Ovary (tissue), 7 donors: ENCODE measurements at regions not wholly inside any gene's neighbourhood (a gene's known extent, or its start where the extent isn't known, plus 50 kb on each side); places are given as distances from the start of the nearest gene placed in this dataset.

Experiments
- DNase-seq, 5 donors: peaks; one replicate each; pipeline ENCODE4 v3.0.0-alpha.2; 2019 to 2020
- H3K27ac ChIP-seq, 2 donors: fragments of 200-600 bp; one replicate each; pipeline versions ENCODE4 v1.5.1 to v1.8.0; 2019 to 2022
- H3K27me3 ChIP-seq: fragments of 200-600 bp; one replicate; pipeline ENCODE4 v1.8.0; 2022
- H3K36me3 ChIP-seq: fragments of 200-600 bp; sonication (generic); one replicate; pipeline ENCODE4 v1.5.1; 2019
- H3K4me1 ChIP-seq: one replicate; pipeline ENCODE4 v1.8.1; 2013; ENCODE audit warnings: mild to moderate bottlenecking, moderate library complexity; ENCODE audit not compliant: insufficient read depth
- H3K4me3 ChIP-seq: fragments of 200-600 bp; sonication (generic); one replicate; pipeline ENCODE4 v1.5.1; 2017
- H3K9me3 ChIP-seq, 2 donors: fragments of 200-600 bp in 1 of 2; sonication (generic) in 1 of 2; one replicate each; pipeline versions ENCODE4 v1.5.1 to v1.8.1; 2013 to 2019; ENCODE audit warnings: mild to moderate bottlenecking in 1 of 2, moderate library complexity in 1 of 2
- EP300 ChIP-seq: sonication (generic); formaldehyde crosslinking; IDR thresholded peaks from one replicate; pipeline ENCODE4 v1.6.1; 2017; ENCODE audit warnings: antibody characterized with exemption
- POLR2A ChIP-seq: fragments of 450-650 bp; IDR thresholded peaks from one replicate; pipeline ENCODE4 v1.6.1; 2017; ENCODE audit warnings: antibody characterized with exemption, mild to moderate bottlenecking, moderate library complexity
- WGBS, 3 donors: extraction: QIAGEN DNeasy Blood & Tissue Kit in 1 of 3; methylation state at CpG; one replicate each; pipeline versions ENCODE4 v1.1.5 to v1.1.7; 2013 to 2017; 5-methylcytosine and 5-hydroxymethylcytosine counted together
- intact Hi-C, 4 donors: fragments of 100-400 bp; cut with DNase I; formaldehyde crosslinking; loops; one replicate each; pipeline versions ENCODE4 v1.11.0 to v1.15.1; 2022 to 2023
- TF ChIP-seq, protein P1 (sequence below), 3 donors: fragments of 450-650 bp in 2 of 3; fragments of 200-600 bp in 1 of 3; IDR thresholded peaks; one replicate each; pipeline versions ENCODE4 v1.5.1 to v1.8.0; 2016 to 2022; ENCODE audit warnings: antibody characterized with exemption in 3 of 3, mild to moderate bottlenecking in 1 of 3
- donor health status: DM: no; HTN: no; CAD: no; lungs with moderate emphysema.
- donor health status: DM: no; HTN: no; CAD: no.
- donor health status: Bipolar disorder and iron deficiency.
- donor health status: DM: no; HTN: no; CAD: no.
- donor health status: DM: yes; HTN: yes; CAD: no.

- DNase-seq = no peak
- no peak overlapping the region for H3K27ac ChIP-seq
- TF ChIP-seq, protein P1, sequence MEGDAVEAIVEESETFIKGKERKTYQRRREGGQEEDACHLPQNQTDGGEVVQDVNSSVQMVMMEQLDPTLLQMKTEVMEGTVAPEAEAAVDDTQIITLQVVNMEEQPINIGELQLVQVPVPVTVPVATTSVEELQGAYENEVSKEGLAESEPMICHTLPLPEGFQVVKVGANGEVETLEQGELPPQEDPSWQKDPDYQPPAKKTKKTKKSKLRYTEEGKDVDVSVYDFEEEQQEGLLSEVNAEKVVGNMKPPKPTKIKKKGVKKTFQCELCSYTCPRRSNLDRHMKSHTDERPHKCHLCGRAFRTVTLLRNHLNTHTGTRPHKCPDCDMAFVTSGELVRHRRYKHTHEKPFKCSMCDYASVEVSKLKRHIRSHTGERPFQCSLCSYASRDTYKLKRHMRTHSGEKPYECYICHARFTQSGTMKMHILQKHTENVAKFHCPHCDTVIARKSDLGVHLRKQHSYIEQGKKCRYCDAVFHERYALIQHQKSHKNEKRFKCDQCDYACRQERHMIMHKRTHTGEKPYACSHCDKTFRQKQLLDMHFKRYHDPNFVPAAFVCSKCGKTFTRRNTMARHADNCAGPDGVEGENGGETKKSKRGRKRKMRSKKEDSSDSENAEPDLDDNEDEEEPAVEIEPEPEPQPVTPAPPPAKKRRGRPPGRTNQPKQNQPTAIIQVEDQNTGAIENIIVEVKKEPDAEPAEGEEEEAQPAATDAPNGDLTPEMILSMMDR (IDR thresholded peaks at IDR 0.05) = no peak
- TF ChIP-seq EP300 = no peak
- TF ChIP-seq POLR2A = no peak
- WGBS, 3 donors = 83 to 89% (median 84%) methylated on average over 6 of the region's 6 CpGs
- no peaks in the 10 kb centered on the region for H3K27me3 ChIP-seq
- H3K9me3 ChIP-seq = no peaks in the 10 kb centered on the region
- no peak overlapping the region for H3K4me3 ChIP-seq
- intact Hi-C loops = no loop called here
- H3K36me3 ChIP-seq = no peaks in the 10 kb centered on the region
- H3K4me1 ChIP-seq = no peaks in the 10 kb centered on the region
These were observed 226.3 kb upstream of the ZNF608 start for GRCh38 chr5:124972703-124973102.

DNA sequence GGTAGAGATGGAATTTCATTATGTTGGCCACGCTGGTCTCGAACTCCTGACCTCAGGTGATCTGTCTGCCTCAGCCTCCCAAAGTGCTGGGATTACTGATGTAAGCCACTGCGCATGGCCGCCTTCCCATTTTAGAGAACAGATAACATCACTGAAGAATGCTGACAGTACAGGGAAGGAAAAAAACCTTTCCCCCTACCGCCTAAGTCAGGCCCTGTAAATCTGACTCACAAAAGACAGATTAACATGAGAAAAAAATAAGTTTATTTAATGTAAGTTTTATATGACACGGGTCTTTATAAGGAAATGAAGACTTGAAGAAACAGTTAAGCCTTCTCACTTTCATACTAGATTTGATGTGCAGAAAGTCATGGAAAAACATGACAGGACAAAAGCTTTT lies 227.2 kb upstream of the ZNF608 start:
- Histone ChIP-seq H3K36me3 (no peaks in the 10 kb centered on the region), H3K4me1 (no peaks in the 10 kb centered on the region), H3K9me3 (no peaks in the 10 kb centered on the region), H3K27me3 (no peaks in the 10 kb centered on the region), H3K27ac (no peak overlapping the region), H3K4me3 (no peak overlapping the region)
- DNase-seq = no peak
- TF ChIP-seq POLR2A (no peak), EP300 (no peak)
- TF ChIP-seq, protein P1 (IDR thresholded peaks at IDR 0.05) = no peak
- 88 to 91% (median 90%) methylated on average over 6 of the region's 6 CpGs for WGBS, 3 donors
- intact Hi-C loops = no loop called here

DNA sequence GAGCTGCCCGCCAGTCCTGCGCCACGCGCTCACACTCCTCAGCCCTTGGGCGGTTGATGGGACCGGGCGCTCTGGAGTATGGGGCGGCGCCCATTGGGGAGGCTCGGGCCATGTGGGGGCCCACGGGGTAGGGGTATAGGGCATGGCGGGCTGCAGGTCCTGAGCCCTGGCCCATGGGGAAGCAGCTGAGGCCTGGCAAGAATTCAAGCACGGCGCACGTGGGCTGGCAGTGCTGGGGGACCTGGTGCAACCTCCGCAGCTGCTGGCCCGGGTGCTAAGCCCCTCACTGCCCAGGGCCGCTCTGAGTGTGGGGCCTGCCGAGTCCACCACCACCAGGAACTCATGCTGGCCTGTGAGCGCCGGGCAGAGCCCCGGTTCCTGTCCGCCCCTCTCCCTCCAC lies 229.6 kb upstream of the ZNF608 start:
- WGBS, 3 donors = 94 to 99% (median 96%) methylated on average over 23 of the region's 23 CpGs
- no peak for DNase-seq
- TF ChIP-seq EP300 (no peak), POLR2A (no peak)
- TF ChIP-seq, protein P1 (IDR thresholded peaks at IDR 0.05) = no peak

DNA sequence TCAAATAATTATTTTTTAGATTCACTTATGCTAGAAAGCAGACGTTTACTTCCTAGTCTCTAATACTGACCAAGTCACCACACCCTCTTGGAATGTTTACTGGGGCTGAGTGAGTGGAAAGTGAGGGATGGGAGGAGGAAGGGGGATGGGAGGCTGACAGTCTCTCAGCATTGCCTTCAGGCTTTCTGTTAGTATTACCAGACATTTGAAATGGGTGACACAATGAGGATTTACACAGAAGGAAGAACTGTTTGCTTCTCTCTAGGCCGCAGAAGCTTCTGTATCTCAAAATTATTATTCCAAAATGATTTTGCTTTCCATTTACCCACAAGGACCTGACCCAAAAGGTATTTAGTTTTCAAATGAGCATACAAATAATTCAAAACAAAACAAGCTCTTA lies 232.8 kb upstream of the ZNF608 start:
- H3K9me3 ChIP-seq = peaks cover 0 to 5% of the 10 kb centered on the region in 2 donors
- H3K27me3 ChIP-seq = no peaks in the 10 kb centered on the region
- 35 to 44% (median 38%) methylated on average over 2 of the region's 2 CpGs for WGBS, 3 donors
- H3K27ac ChIP-seq = no peak overlapping the region
- intact Hi-C loops = no loop called here
- TF ChIP-seq, protein P1 (IDR thresholded peaks at IDR 0.05) = no peak
- TF ChIP-seq EP300 (no peak), POLR2A (no peak)
- DNase-seq = no peak
- no peaks in the 10 kb centered on the region for H3K36me3 ChIP-seq
- H3K4me3 ChIP-seq = no peak overlapping the region
- H3K4me1 ChIP-seq = no peaks in the 10 kb centered on the region

More for the DNA sequence above, 229.6 kb upstream of the ZNF608 start:
- Histone ChIP-seq H3K4me1 (no peaks in the 10 kb centered on the region), H3K36me3 (no peaks in the 10 kb centered on the region), H3K27ac (no peak overlapping the region), H3K9me3 (no peaks in the 10 kb centered on the region), H3K4me3 (no peak overlapping the region), H3K27me3 (no peaks in the 10 kb centered on the region)
- intact Hi-C loops = no loop called here
